ENCODE measurements at regions not wholly inside any gene's neighbourhood (a gene's known extent, or its start where the extent isn't known, plus 50 kb on each side); places are given as distances from the start of the nearest gene placed in this dataset.

DNA sequence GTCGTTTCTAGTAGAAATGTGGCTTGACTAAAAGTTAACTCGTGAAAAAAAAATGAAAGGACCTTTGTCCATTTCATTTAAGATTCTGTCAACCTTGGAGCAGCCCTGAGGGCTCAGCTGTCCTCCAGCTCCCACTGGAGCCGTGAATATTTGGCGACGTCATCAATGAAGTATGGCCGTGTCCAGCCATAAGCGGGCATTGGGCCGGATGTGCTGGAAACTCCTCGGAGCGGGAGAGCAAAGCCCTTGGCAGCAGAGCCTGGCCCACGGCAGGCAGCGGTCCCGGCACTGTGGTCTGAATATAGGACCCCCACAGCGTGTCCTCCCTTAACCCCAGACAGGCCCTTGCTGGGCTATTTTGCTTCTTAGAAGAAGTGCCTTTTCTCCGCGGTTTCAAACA, 50.0 kb downstream of the JAKMIP3 start:
- DNase-seq, result no peak

DNA sequence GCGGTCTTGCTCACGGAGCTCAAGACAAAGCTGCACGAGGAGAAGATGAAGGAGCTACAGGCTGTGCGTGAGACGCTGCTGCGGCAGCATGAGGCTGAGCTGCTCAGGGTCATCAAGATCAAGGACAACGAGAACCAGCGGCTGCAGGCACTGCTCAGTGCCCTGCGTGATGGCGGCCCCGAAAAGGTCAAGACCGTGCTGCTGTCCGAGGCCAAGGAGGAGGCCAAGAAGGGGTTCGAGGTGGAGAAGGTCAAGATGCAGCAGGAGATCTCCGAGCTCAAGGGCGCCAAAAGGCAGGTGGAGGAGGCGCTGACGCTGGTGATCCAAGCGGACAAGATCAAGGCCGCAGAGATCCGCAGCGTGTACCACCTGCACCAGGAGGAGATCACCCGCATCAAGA, 51.4 kb downstream of the JAKMIP3 start:
- no peak for DNase-seq

DNA sequence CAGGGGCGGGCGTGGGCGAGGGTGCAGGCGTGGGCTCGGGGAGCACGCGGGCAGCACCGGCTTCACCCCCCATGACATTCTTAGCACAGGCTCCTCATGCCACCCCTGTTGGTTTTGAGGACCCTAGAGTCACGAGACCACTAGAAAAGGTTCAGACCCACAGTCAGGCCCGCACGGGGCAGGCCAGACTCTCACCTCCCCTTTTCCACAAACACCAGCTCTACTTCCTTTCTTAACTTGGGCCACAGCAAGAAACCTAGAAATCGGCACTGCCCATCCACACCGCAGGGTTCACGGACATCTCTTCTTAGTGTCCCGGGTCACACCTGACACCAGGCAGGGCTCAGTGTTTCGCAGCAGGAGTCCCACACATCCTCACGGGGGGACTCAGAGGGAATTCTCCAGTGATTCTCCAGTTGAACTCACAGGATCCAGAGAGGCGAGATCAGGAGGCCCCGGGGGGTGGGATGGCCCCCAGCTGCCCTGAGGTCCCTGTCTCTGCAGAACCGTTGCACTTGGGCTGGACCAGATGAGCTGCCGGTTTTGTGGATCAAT, 52.0 kb downstream of the JAKMIP3 start:
- DNase-seq, result no peak

DNA sequence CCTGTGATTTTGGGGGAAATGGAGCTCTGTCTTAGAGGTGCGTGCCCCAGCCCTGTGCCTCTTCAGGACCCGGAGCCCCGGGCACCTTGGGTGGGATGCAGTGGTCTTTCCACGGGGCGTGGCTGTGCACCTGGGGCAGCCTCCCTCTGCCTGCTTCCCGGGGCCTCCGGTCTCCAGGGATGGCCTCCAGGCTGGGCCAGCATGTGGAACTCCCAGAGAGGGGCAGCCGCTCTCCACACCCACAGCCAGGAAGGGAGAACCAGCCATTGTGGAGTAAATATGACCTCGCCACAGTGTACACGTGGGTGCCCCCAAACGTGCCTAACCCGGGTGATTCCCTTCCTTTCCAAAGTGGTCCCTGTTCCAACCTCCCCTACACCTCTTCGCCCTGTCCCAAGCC, 52.6 kb downstream of the JAKMIP3 start:
- no peak for DNase-seq

DNA sequence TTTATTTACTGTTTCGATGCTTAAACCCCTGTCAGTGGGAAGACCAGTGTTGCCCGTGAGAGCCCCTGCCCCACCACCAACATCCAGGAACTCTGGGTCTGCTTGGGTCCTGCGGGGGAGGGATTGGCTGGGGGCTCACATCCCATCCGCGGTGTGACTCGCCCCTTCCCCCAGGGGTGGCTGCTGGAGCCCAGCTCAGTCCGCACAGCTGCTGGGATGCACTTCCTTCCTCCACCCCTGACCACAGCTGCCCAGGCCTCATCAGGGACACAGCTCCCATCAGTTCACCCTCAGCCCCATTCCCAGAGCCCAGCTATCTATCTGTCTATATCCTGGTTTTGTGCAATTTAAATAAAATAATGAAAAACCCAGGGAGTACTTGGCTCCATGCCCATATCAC, 54.5 kb downstream of the JAKMIP3 start:
- no peak for DNase-seq

DNA sequence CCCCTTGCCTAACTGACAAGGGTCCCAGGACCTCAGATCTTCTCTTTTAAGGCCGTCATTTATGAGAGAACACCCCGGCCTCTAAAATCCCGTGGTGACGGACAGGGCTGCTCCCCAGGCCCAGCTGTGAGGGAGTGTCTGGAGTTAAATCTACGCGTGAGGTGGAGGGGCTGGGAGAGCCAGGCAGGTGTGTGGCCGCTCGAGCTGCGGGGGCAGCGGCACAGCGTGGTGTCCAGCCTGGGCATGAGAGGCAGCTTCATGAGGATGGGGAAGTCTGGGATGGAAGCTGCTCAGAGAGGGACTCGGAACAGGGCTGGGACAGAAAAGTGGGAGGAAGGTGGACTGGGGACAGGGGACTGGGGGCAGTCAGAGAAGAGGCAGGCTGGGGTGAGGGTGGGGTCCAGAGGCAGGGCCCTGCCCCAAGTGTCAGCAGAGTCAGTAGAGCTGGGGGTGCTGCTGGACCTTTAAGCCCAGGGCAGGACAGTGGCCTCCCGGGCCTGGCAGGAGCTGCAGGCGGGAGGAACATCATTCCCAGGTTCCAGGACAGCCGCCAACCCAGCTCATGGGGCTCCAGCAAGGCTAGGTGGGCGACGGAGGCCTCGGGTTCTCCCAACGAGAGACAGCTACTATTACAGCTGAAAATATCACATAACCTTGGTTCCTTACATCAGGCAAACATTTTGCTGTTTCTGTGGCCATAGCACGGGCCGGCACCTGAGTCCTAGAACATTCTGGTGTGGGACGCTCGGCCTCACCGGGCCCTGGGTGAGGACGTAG, 55.2 kb downstream of the JAKMIP3 start:
- DNase-seq, result no peak

DNA sequence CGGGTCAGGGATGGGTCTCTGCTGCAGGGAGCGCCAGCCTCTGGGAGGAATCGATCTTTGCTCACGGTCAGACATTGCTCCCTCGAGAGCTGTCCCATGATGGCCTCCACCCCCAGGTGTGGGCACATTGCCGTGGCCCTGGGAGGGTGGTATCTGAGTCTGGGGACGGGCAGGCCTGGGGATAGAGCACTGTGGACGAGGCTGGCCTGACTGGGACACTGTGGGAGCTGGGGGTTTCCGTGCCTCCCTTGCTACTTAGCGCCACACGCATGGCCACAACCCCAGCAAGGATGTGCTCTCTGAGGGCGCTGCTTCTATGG, 55.7 kb downstream of the JAKMIP3 start:
- no peak for DNase-seq

DNA sequence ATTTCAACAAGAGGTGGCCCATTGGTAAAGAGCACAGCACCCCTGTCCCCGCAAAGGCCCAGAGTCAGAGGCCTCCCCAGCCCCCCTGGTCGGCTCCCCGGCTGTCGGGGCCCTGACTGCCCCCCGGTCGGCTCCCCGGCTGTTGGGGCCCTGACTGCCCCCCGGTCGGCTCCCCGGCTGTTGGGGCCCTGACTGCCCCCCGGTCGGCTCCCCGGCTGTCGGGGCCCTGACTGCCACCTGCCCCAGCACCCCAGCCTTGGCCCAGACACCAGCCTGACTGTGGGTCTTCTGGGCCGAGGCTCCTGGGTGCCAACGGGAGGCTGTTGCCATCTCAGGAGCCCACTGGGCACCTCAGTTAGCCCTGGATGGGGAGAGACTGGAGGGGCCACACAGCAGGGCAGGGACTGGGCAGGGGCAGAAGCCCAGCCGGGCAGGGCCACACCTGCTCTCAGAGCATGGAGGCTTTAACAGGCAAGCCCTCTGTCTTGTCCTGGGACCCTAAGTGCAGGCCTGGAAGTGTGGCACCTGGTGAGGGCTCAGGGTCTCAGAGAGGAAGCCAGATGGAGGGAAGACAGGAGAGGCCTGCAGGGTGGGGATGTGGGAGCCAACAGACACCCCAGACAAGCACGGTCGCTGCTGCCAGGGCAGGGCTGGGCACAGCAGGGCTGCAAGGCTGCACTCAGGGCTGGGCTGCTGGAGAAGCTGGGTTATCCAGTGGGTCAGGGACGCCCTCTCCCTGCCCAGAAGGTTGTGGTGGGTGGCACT, 56.5 kb downstream of the JAKMIP3 start:
- no peak for DNase-seq

DNA sequence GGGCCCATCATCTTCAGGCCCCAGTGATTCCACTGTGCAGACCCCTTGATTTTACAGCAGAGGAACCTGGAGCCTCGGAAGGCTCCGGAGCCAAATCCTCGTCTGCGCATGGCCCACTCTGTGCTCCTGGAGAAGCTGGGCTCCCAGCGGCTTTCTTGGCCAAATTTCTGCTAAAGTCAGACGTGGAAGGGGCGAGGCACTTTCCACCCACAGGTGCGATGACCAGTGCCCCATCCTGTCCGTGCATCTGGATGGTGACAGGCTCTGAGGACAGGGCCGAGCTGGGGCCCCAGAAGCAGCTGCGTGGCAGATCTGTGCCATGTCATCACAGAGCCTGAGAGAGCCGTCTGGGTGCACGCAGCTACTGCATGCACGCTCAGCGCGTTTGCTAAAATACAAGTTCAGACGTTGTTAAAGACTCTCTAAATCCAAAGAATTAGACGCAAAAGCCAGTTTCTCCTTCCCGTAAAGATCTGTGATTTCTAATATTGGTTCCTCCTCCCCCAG, 57.2 kb downstream of the JAKMIP3 start:
- no peak for DNase-seq

DNA sequence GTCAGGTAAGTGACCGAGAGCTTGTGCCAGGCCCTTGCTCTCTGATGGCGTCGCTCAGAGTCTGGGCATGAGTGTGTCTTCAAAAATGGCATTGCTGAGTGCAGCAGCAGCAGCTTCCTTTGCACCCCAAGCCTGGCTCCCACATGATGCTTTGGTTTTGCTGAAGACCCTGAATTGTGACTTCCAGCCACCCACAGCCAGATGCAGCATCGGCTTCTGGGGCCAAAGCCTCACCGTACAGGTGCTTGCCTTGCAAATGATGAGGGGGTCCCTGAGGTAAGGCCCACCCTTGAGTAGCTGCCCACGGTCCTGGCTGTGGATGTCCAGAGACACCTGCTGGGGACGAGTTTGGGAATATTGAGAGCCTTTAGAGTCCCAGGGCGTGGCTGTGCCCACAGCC, 57.9 kb downstream of the JAKMIP3 start:
- DNase-seq, result no peak

DNA sequence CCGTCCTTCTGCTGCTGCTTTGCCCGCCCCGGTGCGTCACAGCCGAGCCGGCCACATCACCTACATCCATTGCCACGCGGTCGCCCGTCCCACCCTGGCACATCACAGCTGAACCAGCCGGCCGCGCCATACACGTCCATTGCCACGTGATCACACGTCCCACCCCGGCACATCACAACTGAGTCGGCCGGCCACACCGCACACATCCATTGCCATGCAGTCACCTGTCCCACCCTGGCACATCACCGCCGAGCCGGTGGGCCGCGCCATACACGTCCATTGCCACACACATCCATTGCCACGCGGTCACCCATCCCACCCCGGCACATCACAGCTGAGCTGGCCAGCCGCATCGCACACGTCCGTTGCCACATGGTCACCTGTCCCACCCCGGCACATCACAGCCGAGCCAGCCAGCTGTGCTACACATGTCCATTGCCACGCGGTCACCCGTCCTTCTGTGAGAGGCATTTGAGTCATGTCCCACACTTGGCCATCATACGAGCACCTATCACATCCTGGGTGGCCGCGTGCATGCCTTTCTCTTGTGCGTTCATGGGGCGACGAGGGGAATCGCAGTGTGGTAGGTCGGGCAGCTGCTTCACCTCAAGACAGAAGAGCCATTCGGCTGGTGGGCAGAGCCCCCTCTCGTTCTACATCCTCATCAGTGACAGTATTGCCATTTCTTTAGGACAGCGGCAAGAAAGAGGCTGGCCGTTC, 58.6 kb downstream of the JAKMIP3 start:
- no peak for DNase-seq

DNA sequence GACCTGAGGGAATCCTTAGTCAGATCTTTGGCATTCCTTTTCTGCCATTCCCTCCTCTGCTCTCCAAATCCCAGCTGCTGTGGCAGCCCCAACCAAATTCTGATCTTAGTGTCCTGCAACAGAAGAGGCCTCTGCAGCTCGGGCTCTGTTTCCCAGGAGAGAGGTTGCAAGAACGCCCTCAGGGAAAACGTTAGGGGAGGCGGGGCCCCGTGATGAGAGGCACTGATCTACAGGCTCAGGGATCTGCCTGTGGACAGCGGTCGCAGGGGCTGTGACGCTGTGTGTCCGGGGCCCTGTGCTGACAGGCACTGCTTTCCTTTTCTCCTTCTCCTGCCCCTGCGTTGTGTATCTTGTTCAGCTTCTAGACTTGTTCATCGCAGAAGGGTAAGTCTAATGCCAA, 57.3 kb upstream of the DPYSL4 start:
- DNase-seq, result no peak

DNA sequence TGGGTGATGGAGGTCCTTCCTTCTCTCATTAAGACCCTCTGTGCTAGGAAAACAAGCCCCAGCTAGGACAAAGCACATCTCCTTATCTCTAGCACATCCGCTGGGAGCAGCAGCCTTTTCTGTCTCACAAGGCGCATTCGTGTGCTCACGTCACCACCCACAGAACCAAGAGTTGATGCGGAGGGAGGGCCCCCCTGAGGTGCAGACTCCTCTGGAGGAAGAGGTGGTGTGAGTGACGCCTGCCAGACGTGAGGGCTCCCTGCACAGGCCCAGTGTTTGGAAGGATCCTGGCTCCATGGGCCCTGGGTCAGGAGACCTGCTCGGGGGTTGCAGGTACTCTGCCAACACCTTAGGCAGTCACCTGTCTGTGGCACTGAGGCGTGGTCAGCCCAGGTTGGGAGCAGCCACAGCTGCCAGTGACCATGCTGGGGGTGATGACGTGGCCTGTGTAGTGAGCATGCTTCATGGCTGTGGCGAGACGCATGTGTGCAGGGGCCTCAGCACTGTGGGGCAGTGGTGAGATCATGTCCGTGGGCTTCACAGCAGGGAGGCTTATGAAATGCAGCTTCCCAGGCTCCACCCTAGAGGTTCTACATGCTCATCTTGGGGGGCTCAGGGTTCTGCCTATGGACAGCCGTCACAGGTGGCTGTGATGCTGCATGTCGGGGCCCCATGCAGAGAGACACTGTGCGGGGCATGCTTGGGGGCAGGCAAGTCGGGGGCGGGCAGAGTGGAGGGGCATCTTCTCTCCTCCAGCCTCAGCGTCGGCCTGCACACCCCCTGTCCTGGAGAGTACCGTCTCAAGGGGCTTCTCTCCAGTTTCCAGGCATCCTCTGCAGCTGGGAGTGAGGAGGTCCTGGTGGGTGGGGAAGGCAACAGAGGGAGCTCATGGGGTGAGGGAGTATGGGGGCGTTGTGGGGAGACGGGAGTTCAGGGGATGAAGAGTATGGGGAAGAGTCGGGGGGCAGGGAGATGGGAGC, 56.2 kb upstream of the DPYSL4 start:
- no peak for DNase-seq

DNA sequence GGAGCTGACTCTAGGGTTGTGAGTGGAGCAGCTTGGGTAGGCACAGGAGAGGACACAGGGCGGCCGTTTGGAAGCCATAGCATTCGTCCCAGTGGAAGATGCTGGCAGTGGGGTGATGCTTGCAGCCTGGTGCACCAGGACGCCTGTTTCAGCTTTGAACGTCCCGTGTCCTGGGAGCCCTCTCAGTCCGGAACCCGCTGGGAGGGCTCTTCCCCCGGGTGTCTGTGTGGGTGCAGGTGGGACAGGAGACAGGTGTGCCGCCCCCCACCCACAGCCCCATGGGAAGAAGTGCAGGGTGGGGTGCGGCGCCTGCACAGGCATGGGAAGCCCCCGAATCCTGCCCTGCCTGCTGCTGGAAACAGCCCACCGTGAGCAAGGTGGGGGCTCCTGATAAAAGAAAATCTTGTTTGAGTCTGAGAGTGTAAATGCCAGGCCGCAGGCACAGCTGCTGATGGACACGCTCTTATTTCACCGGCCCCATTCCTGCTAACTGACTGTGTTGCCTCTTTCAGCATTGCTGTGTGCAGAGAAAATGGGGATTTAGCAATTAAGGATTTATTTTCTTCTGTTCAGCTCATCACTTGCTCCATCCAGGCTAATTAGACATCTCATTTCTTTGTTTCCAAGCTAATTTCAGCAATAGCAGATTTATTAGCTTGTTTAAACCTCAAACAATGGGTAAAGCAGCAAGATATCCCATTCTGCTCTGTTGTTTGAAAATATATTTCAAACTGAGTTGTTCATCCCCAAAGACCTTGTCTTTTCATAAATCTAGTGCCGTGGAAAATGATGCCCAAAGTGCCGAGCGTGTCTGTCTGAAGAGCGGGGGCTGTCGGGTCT, 54.9 kb upstream of the DPYSL4 start:
- DNase-seq, result no peak

DNA sequence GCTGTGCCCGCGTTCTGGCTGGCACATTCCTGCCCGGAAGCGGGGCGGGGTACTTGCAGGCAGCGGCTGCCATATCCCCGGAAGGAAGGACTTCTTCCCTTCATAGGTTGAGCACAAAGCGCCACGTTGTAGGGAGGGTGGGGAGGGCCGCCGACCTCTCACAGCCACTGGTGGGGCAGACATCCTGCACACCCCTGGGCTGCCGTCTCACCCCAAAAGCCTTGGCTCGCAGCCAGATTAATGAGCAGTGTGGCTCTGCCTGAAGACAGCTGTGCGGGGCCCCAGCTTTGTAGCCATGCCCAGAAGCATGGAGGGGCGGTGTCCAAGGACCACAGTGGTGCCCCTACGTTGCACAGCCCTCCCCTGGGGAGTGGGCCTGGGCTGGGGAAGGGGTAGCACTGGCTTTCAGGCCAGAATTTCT, 54.3 kb upstream of the DPYSL4 start:
- DNase-seq, result peak; percentile 25

DNA sequence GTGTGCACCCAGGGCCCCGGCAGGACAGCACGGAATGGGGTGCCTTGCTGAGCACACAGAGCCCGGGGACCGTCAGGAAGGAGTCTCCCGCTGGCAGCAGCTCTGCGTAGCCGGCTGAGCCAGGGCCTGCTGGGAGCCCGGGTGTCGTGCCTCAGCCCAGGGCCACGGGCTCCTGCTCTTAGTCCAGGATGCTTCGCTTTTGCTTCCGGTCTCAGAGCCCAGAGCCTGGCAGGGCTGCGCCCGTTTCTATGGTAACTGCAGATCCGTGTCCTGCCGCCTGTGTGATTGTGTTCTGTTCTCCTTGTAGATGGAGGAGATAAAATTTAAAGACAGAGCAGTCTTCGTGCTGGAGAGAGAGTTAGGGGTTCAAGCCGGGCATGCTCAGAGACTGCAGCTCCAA, 53.7 kb upstream of the DPYSL4 start:
- DNase-seq, result no peak

DNA sequence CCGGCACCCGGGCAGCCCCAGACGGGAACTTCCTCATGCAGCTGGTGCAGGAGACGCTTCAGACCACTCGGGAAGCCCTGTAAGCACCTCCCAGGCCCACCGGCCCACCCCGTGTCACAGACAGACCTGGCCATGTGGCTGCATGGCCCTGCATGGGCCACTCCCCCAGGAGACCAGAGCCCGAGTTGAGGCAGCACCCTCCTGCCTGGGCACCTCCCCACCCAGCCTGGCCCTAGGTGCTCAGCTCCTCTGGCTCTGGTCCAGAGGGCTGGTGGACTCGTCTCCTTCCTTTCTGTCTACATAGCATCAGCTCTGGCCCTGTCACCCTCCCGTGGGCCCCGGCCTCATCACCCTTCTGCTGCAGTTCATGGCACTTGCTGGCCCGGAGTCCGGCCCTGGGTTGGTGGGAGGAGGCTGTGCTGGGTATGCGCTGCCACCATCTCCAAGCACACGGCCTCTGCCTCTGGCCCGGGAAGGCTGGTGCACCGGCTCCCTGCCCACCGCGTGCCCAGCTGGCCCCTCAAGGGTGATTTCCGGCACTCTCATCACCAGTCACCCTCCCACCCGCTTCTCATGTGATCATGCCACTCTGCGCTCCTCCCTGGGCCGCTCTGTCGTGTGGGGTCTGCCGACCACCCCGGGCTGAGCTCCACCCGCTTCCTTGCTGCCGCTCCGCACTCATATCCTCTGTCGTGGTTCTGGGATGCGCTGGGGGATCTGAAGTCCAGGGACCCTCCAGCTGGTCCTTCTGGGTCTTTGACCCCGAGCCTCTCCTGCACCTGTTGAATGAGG, 53.1 kb upstream of the DPYSL4 start:
- DNase-seq, result no peak

DNA sequence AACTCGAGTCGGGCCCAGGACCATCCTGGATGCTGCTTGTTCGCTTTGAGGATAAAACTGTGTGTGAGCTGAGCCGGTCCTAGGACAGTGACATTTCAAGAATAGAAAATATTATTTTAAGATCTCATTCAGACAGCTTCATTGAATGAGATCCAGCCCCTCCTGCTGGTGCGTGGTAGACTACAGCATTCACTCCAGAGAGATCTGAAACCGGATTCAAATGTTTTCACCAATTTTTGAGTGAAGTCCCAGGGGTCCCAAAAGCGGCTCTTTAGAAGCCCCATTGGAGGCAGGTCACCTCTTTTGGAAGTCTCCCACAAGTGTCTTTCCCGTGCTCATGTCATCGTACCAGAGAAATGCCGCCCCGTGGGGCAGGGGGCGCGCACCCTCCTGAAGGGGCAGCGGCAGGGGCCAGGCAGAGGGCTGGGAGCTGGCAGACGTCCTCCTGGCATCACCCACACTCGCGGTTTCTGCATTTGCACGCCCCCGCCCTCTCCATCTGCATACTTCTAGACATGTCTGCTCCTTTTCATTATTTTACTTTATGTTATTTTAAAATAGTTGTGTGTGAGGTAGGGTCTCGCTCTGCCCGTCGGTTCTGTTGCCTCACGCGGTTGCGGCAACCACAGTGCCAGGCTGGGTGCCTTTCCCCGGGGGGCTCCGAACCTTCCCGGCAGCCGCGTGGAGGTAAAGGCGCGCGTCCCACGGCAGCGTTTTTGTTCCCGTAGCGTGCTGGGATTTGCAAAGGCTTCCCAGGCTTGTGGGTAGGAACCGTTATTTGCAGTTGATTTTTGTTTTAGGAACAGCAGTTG, 52.3 kb upstream of the DPYSL4 start:
- no peak for DNase-seq

DNA sequence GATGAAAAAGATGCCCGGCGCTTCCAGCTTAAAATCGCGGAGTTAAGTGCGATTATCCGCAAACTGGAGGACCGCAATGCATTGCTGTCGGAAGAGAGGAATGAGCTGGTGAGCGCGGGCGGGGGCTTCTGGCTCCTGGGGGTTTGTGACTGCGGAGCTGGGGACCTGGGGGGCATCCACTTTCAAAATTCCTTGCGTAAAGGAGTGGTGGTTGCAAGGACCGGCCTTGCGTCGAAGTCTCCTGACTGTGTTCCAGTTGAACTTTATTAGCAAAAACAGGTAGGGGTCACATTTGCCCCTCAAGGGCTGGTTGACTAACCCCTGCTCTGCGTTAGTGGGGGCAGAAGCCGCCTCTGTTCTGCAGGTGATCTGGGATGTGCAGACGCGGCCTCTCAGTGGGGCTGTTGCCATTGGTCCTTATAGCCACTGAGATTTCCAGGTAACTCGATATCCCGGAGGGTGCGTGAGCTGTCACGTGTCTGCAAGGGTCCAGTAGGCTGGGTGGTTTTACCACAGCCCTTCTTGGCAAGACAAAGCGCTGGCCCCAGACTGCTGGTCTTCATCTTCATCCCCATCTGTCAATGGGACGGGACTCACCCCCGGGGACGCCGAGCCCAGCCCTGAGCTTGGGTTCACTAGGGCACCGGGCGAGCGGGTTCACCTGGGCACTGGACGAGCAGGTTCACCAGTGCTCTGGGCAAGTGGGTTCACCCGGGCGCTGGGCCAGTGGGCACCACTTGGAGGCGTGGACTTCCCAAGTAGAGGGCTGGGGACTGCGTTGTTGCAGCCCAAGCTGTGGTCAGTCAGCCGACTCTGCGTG, 51.5 kb upstream of the DPYSL4 start:
- no peak for DNase-seq
